Endodermal cell (in vitro differentiated cells): ENCODE measurements at regions not wholly inside any gene's neighbourhood (a gene's known extent, or its start where the extent isn't known, plus 50 kb on each side); places are given as distances from the start of the nearest gene placed in this dataset.
A peak's percentile ranks its signal among the peaks of the same experiment; 100 is the strongest.

Experiments used
- DNase-seq: peaks from one replicate; pipeline ENCODE4 v3.0.0-alpha.2; 2017
- H3K27ac ChIP-seq: 2 replicates; pipeline ENCODE4 v1.5.1; 2013; ENCODE audit warnings: mild to moderate bottlenecking, low read depth, low read length, moderate library complexity
- H3K27me3 ChIP-seq: 2 replicates; pipeline ENCODE4 v1.6.1; 2013; ENCODE audit warnings: mild to moderate bottlenecking, low read length, moderate library complexity; ENCODE audit not compliant: insufficient read depth, control insufficient read depth, poor library complexity, severe bottlenecking
- H3K36me3 ChIP-seq: 2 replicates; pipeline ENCODE4 v1.7.0; 2013; ENCODE audit warnings: mild to moderate bottlenecking, low read length, moderate library complexity; ENCODE audit not compliant: control insufficient read depth, insufficient read depth
- H3K4me1 ChIP-seq: one replicate; pipeline ENCODE4 v1.7.0; 2013; ENCODE audit warnings: low read length; ENCODE audit not compliant: control insufficient read depth, insufficient read depth
- H3K4me3 ChIP-seq: 2 replicates; pipeline ENCODE4 v1.5.1; 2013; ENCODE audit warnings: mild to moderate bottlenecking, low read length, moderate library complexity
- H3K9ac ChIP-seq: 2 replicates; pipeline ENCODE4 v1.6.1; 2013; ENCODE audit warnings: mild to moderate bottlenecking, low read length, moderate library complexity; ENCODE audit not compliant: poor library complexity, severe bottlenecking; ENCODE audit errors: extremely low read depth
- H3K9me3 ChIP-seq: 2 replicates; pipeline ENCODE4 v1.6.1; 2013; ENCODE audit warnings: mild to moderate bottlenecking, low read length, moderate library complexity; ENCODE audit not compliant: control insufficient read depth
- H3K27ac Mint-ChIP-seq: 2 replicates; pipeline ENCODE4 v1.8.0; 2020; ENCODE audit warnings: mixed read lengths
- H3K27me3 Mint-ChIP-seq: 2 replicates; pipeline ENCODE4 v1.8.0; 2021; ENCODE audit warnings: mild to moderate bottlenecking, mixed read lengths; ENCODE audit not compliant: insufficient read depth
- H3K36me3 Mint-ChIP-seq: 2 replicates; pipeline ENCODE4 v1.8.0; 2020; ENCODE audit warnings: low read depth, mixed read lengths
- H3K4me1 Mint-ChIP-seq: 2 replicates; pipeline ENCODE4 v1.8.0; 2020; ENCODE audit warnings: mixed read lengths
- H3K4me3 Mint-ChIP-seq: 2 replicates; pipeline ENCODE4 v1.8.0; 2020; ENCODE audit warnings: mild to moderate bottlenecking, moderate library complexity, mixed read lengths
- H3K9me3 Mint-ChIP-seq: 2 replicates; pipeline ENCODE4 v1.8.0; 2020; ENCODE audit warnings: mild to moderate bottlenecking, mixed read lengths
- WGBS, 2 experiments: methylation state at CpG; one replicate each; pipeline versions ENCODE4 v1.1.5 to v1.1.7; 2013; ENCODE audit warnings: missing lambda C conversion rate in 2 of 2, mixed read lengths in 1 of 2; ENCODE audit not compliant: insufficient coverage in 1 of 2, insufficient read length in 1 of 2; 5-methylcytosine and 5-hydroxymethylcytosine counted together
- TF ChIP-seq, protein P1 (sequence below): fragments of 200-600 bp; sonication (generic); conservative IDR thresholded peaks from 2 replicates; pipeline ENCODE4 v1.5.0; 2021; ENCODE audit warnings: antibody characterized with exemption, mild to moderate bottlenecking

- H3K4me3 ChIP-seq = no peak overlapping the region
- no peak overlapping the region for H3K4me3 Mint-ChIP-seq
- H3K9me3 ChIP-seq = no peaks in the 10 kb centered on the region
- H3K36me3 ChIP-seq = no peaks in the 10 kb centered on the region
- H3K27ac ChIP-seq = peak overlapping the region; percentile 87
- H3K27me3 Mint-ChIP-seq = no peaks in the 10 kb centered on the region
- no peaks in the 10 kb centered on the region for H3K4me1 ChIP-seq
- H3K36me3 Mint-ChIP-seq = no peaks in the 10 kb centered on the region
- no peaks in the 10 kb centered on the region for H3K27me3 ChIP-seq
- TF ChIP-seq, protein P1, sequence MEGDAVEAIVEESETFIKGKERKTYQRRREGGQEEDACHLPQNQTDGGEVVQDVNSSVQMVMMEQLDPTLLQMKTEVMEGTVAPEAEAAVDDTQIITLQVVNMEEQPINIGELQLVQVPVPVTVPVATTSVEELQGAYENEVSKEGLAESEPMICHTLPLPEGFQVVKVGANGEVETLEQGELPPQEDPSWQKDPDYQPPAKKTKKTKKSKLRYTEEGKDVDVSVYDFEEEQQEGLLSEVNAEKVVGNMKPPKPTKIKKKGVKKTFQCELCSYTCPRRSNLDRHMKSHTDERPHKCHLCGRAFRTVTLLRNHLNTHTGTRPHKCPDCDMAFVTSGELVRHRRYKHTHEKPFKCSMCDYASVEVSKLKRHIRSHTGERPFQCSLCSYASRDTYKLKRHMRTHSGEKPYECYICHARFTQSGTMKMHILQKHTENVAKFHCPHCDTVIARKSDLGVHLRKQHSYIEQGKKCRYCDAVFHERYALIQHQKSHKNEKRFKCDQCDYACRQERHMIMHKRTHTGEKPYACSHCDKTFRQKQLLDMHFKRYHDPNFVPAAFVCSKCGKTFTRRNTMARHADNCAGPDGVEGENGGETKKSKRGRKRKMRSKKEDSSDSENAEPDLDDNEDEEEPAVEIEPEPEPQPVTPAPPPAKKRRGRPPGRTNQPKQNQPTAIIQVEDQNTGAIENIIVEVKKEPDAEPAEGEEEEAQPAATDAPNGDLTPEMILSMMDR = no peak
- H3K9me3 Mint-ChIP-seq = no peaks in the 10 kb centered on the region
- no peak for DNase-seq
- WGBS, 2 experiments = 69 to 76% methylated on average over 8 to 14 of the region's 14 CpGs
- H3K4me1 Mint-ChIP-seq = peaks cover 8% of the 10 kb centered on the region
- H3K9ac ChIP-seq = no peak overlapping the region
- no peak overlapping the region for H3K27ac Mint-ChIP-seq
Measured at GRCh38 chr6:137365707-137366437, 128.3 kb downstream of the OLIG3 start.

GRCh38 chr6:137363805-137364138 lies 130.4 kb downstream of the OLIG3 start:
- H3K27ac Mint-ChIP-seq = no peak overlapping the region
- Histone ChIP-seq H3K4me1 (no peaks in the 10 kb centered on the region), H3K9me3 (no peaks in the 10 kb centered on the region), H3K27me3 (no peaks in the 10 kb centered on the region), H3K4me3 (no peak overlapping the region), H3K36me3 (no peaks in the 10 kb centered on the region), H3K27ac (no peak overlapping the region), H3K9ac (no peak overlapping the region)
- H3K4me1 Mint-ChIP-seq = no peaks in the 10 kb centered on the region
- TF ChIP-seq, protein P1 = no peak
- no peaks in the 10 kb centered on the region for H3K9me3 Mint-ChIP-seq
- no peaks in the 10 kb centered on the region for H3K27me3 Mint-ChIP-seq
- no peak overlapping the region for H3K4me3 Mint-ChIP-seq
- 90 to 95% methylated on average over 5 of the region's 5 CpGs for WGBS, 2 experiments
- DNase-seq = no peak
- H3K36me3 Mint-ChIP-seq = no peaks in the 10 kb centered on the region

DNA sequence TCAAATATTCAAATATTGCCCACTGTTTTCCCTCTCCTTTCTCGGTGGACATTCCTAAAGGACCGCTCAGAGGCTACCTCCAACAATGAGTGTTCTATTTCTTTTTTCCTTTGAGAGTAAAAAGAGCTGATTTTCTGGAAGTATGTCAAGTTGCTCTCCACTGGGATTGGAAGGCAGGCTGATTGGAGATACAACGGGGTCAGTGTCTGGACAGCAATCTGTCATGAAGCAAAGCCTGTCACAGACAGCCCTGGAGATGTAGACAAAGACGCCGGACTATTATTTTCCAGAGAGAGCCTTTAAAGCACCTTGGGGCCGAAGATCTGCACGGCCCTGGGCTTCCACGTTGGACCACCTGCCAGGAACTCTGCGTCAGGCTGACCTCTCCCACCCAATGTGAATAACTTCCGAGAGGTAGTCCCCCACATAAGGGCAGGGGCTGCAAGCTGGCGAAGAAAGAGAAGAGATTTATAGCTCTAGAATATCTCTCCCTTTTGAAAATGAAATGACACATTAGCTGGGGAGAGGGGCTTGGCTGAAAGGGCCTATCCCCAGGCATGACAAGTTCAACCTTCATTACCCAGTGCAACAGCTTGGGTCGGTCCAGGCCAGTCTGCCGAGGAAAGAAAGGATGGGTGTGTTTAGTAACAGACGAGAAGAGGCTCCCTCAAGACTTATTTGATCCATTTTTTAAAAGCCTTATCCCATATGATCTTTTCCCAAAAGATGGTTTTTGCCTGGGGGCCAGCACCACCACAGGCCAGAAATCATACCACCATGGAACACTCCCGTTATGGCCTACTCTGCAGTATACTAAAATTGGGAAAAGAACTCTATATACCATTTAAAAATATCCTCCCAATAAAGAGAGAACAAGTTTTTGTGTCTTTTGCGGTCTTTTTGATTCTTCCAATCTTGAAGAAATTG lies 131.1 kb downstream of the OLIG3 start:
- Histone ChIP-seq H3K4me1 (no peaks in the 10 kb centered on the region), H3K27me3 (no peaks in the 10 kb centered on the region), H3K9ac (no peak overlapping the region), H3K27ac (peak overlapping the region; percentile 82), H3K36me3 (no peaks in the 10 kb centered on the region), H3K9me3 (no peaks in the 10 kb centered on the region), H3K4me3 (no peak overlapping the region)
- peaks cover under 1% of the 10 kb centered on the region for H3K27me3 Mint-ChIP-seq
- H3K4me1 Mint-ChIP-seq = peaks cover under 1% of the 10 kb centered on the region
- DNase-seq = no peak
- 58 to 91% methylated on average over 7 to 16 of the region's 16 CpGs for WGBS, 2 experiments
- no peak overlapping the region for H3K27ac Mint-ChIP-seq
- no peaks in the 10 kb centered on the region for H3K9me3 Mint-ChIP-seq
- no peak overlapping the region for H3K4me3 Mint-ChIP-seq
- TF ChIP-seq, protein P1 = no peak
- H3K36me3 Mint-ChIP-seq = no peaks in the 10 kb centered on the region
